Trophoblast cell (in vitro differentiated cells and primary cell): ENCODE measurements at regions not wholly inside any gene's neighbourhood (a gene's known extent, or its start where the extent isn't known, plus 50 kb on each side); places are given as distances from the start of the nearest gene placed in this dataset.

Experiments used
- DNase-seq, 2 donors: peaks; one replicate each; pipeline ENCODE4 v3.0.0-alpha.2; 2016
- H2AFZ ChIP-seq: 2 replicates; pipeline ENCODE4 v1.6.1; 2013; ENCODE audit warnings: low read length, moderate library complexity, mild to moderate bottlenecking; ENCODE audit not compliant: insufficient read depth, poor library complexity
- H2AK5ac ChIP-seq: 2 replicates; pipeline ENCODE4 v1.6.1; 2013; ENCODE audit warnings: mild to moderate bottlenecking, low read length
- H2BK120ac ChIP-seq: 2 replicates; pipeline ENCODE4 v1.6.1; 2013; ENCODE audit warnings: low read length, mild to moderate bottlenecking, moderate library complexity; ENCODE audit not compliant: insufficient read depth, poor library complexity
- H2BK12ac ChIP-seq: 2 replicates; pipeline ENCODE4 v1.6.1; 2013; ENCODE audit warnings: mild to moderate bottlenecking, low read length, moderate library complexity
- H2BK5ac ChIP-seq: 2 replicates; pipeline ENCODE4 v1.6.1; 2013; ENCODE audit warnings: low read length, low read depth, moderate library complexity, mild to moderate bottlenecking; ENCODE audit not compliant: poor library complexity
- H3K14ac ChIP-seq: 2 replicates; pipeline ENCODE4 v1.6.1; 2013; ENCODE audit warnings: mild to moderate bottlenecking, low read length
- H3K18ac ChIP-seq: 2 replicates; pipeline ENCODE4 v1.6.1; 2013; ENCODE audit warnings: mild to moderate bottlenecking, low read length
- H3K23ac ChIP-seq: 2 replicates; pipeline ENCODE4 v1.6.1; 2013; ENCODE audit warnings: low read length
- H3K27ac ChIP-seq: 2 replicates; pipeline ENCODE4 v1.5.1; 2013; ENCODE audit warnings: low read depth, mild to moderate bottlenecking, inconsistent platforms, low read length, moderate library complexity
- H3K27me3 ChIP-seq: 2 replicates; pipeline ENCODE4 v1.6.1; 2013; ENCODE audit warnings: inconsistent platforms, mild to moderate bottlenecking, low read length, moderate library complexity; ENCODE audit not compliant: insufficient read depth
- H3K36me3 ChIP-seq, 2 experiments: 1 replicate in 1 of 2; 2 replicates in 1 of 2; pipeline ENCODE4 v1.6.1; 2013; ENCODE audit warnings: low read length in 2 of 2, mild to moderate bottlenecking in 2 of 2, moderate library complexity in 1 of 2; ENCODE audit not compliant: insufficient read depth in 2 of 2, control insufficient read depth in 1 of 2
- H3K4ac ChIP-seq: 2 replicates; pipeline ENCODE4 v1.6.1; 2013; ENCODE audit warnings: low read depth, mild to moderate bottlenecking, low read length, moderate library complexity
- H3K4me1 ChIP-seq, 2 experiments: 1 replicate in 1 of 2; 2 replicates in 1 of 2; pipeline ENCODE4 v1.6.1; 2013; ENCODE audit warnings: low read length in 2 of 2, mild to moderate bottlenecking in 2 of 2, moderate library complexity in 1 of 2; ENCODE audit not compliant: insufficient read depth in 2 of 2, control insufficient read depth in 1 of 2
- H3K4me2 ChIP-seq: 2 replicates; pipeline ENCODE4 v1.6.1; 2013; ENCODE audit warnings: inconsistent platforms, mild to moderate bottlenecking, low read length, moderate library complexity
- H3K4me3 ChIP-seq: 2 replicates; pipeline ENCODE4 v1.5.1; 2013; ENCODE audit warnings: mild to moderate bottlenecking, low read depth, low read length, inconsistent platforms
- H3K79me1 ChIP-seq: one replicate; pipeline ENCODE4 v1.6.1; 2013; ENCODE audit warnings: low read length
- H3K79me2 ChIP-seq: 2 replicates; pipeline ENCODE4 v1.6.1; 2013; ENCODE audit warnings: low read length, mild to moderate bottlenecking; ENCODE audit not compliant: control insufficient read depth, insufficient read depth, poor library complexity
- H3K9ac ChIP-seq: 2 replicates; pipeline ENCODE4 v1.6.1; 2013; ENCODE audit warnings: mild to moderate bottlenecking, low read length
- H3K9me3 ChIP-seq: 2 replicates; pipeline ENCODE4 v1.6.1; 2013; ENCODE audit warnings: low read depth, mild to moderate bottlenecking, control low read depth, inconsistent platforms, low read length; ENCODE audit not compliant: insufficient read depth
- H4K12ac ChIP-seq: 2 replicates; pipeline ENCODE4 v1.6.1; 2013; ENCODE audit warnings: low read depth, mild to moderate bottlenecking, low read length, moderate library complexity
- H4K8ac ChIP-seq: 2 replicates; pipeline ENCODE4 v1.6.1; 2013; ENCODE audit warnings: low read depth, mild to moderate bottlenecking, low read length, moderate library complexity
- H4K91ac ChIP-seq: one replicate; pipeline ENCODE4 v1.6.1; 2013; ENCODE audit warnings: low read depth, mild to moderate bottlenecking, low read length, moderate library complexity
- WGBS: extraction: QIAGEN DNeasy Blood & Tissue Kit; methylation state at CpG from one replicate; pipeline ENCODE4 v1.1.7; 2013; ENCODE audit warnings: missing lambda C conversion rate; ENCODE audit not compliant: insufficient read length, insufficient coverage; ENCODE audit errors: extremely low coverage; 5-methylcytosine and 5-hydroxymethylcytosine counted together

- Histone ChIP-seq H3K27ac (no peak overlapping the region), H3K36me3 (no peaks in the 10 kb centered on the region), H4K91ac (no peak overlapping the region), H4K12ac (no peak overlapping the region), H2AFZ (no peak overlapping the region), H3K79me1 (no peaks in the 10 kb centered on the region), H2BK120ac (no peak overlapping the region), H2AK5ac (no peak overlapping the region), H3K23ac (no peak overlapping the region), H3K9ac (no peak overlapping the region), H3K18ac (no peak overlapping the region), H3K14ac (no peak overlapping the region), H3K4me2 (no peak overlapping the region), H3K9me3 (no peaks in the 10 kb centered on the region), H4K8ac (no peak overlapping the region), H2BK5ac (no peak overlapping the region), H3K4me3 (no peak overlapping the region), H3K4me1 (no peaks in the 10 kb centered on the region), H3K27me3 (no peaks in the 10 kb centered on the region), H2BK12ac (no peak overlapping the region), H3K4ac (no peak overlapping the region), H3K79me2 (no peaks in the 10 kb centered on the region)
- no peak for DNase-seq
- WGBS, result no CpG with 5 or more reads among the region's 1 CpG
These were observed 407.9 kb upstream of the GRM7 start for GRCh38 chr3:6452974-6453373.

DNA sequence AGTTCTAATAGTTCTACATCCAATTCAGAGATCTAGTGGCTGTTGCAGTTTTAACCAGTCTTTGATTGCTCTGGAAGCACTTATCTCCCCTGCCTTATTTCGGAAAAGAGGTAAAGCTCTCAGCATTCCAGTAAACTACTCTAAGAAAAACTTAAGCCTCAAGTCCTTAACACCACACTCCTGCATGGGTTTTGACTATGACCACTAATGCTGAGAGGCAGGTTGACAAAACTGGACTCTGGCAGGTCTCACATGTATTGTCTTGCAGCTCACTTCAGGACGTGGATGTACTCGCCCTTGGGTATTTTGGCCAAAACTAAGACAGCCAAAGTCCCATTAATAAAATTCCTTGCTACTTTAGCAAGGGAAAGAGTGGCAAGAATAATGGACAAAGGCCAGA, 405.9 kb upstream of the GRM7 start:
- no CpG with 5 or more reads among the region's 3 CpGs for WGBS
- DNase-seq, result no peak

DNA sequence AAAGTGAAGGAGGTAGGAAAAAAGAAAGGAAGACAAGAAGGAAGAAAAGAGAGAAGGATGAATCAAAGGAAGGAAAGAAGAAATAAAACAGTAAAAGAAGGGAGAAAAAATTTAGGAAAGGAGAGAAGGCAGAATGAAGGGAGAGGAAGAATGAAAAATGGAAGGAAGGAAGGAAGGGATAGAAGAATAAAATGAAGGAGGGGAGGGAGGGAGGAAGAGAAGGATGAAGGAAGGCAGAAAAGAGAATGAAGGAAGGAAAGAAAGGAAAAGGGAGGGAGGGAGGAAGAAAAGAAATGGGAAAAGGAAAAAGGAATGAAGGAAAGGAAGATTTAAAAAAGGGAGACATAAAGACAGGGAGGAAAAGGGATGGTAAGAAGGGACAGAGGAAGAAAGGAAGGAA, 393.7 kb upstream of the GRM7 start:
- H2BK120ac ChIP-seq, result no peak overlapping the region

More for the DNA sequence above, 405.9 kb upstream of the GRM7 start:
- no peak overlapping the region for H4K12ac ChIP-seq
- no peak overlapping the region for H2AK5ac ChIP-seq
- H3K9me3 ChIP-seq, result no peaks in the 10 kb centered on the region
- H4K91ac ChIP-seq, result no peak overlapping the region
- H2AFZ ChIP-seq, result no peak overlapping the region
- no peak overlapping the region for H4K8ac ChIP-seq
- H3K27ac ChIP-seq, result no peak overlapping the region
- H3K14ac ChIP-seq, result no peak overlapping the region
- no peak overlapping the region for H3K4me2 ChIP-seq
- no peak overlapping the region for H2BK5ac ChIP-seq
- H3K4ac ChIP-seq, result no peak overlapping the region
- no peak overlapping the region for H3K4me3 ChIP-seq
- H3K79me1 ChIP-seq, result no peaks in the 10 kb centered on the region
- H3K9ac ChIP-seq, result no peak overlapping the region
- no peaks in the 10 kb centered on the region for H3K27me3 ChIP-seq
- H2BK120ac ChIP-seq, result no peak overlapping the region
- H3K79me2 ChIP-seq, result no peaks in the 10 kb centered on the region
- no peaks in the 10 kb centered on the region for H3K4me1 ChIP-seq
- no peak overlapping the region for H3K18ac ChIP-seq
- H3K36me3 ChIP-seq, result no peaks in the 10 kb centered on the region
- no peak overlapping the region for H3K23ac ChIP-seq
- no peak overlapping the region for H2BK12ac ChIP-seq

DNA sequence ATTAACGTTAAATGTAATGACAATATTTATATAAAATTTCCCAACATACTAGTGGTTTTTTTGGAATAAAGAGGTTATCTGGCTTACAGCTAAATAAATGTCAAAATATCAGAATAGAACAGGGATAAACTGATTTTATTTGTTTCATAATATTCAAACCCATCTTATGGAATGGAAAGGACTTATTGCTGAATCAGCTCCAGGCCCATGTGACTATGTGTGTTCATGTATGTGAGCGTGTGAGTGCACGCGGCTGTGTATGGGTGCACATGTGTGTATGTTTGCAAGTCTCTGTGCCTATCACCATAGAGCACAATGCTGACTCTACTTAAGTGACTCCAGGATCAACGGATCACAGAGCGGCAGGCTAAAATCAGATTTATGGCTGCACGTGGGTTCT, 392.3 kb upstream of the GRM7 start:
- Histone ChIP-seq H3K23ac (no peak overlapping the region), H3K14ac (no peak overlapping the region), H3K36me3 (no peaks in the 10 kb centered on the region), H3K79me2 (no peaks in the 10 kb centered on the region), H4K12ac (no peak overlapping the region), H2AK5ac (no peak overlapping the region), H3K4me3 (no peak overlapping the region), H3K27ac (no peak overlapping the region), H2AFZ (no peak overlapping the region), H3K4ac (no peak overlapping the region), H2BK12ac (no peak overlapping the region), H4K91ac (no peak overlapping the region), H3K4me1 (no peaks in the 10 kb centered on the region), H3K4me2 (no peak overlapping the region), H2BK120ac (no peak overlapping the region), H3K9me3 (no peaks in the 10 kb centered on the region), H3K27me3 (no peaks in the 10 kb centered on the region), H3K9ac (no peak overlapping the region), H2BK5ac (no peak overlapping the region), H3K18ac (no peak overlapping the region), H3K79me1 (no peaks in the 10 kb centered on the region), H4K8ac (no peak overlapping the region)
- no peak for DNase-seq
- WGBS, result no CpG with 5 or more reads among the region's 7 CpGs

More for the DNA sequence above, 393.7 kb upstream of the GRM7 start:
- Histone ChIP-seq H2BK12ac (no peak overlapping the region), H3K27ac (no peak overlapping the region), H3K4me2 (no peak overlapping the region), H3K27me3 (no peaks in the 10 kb centered on the region), H3K18ac (no peak overlapping the region), H2AK5ac (no peak overlapping the region), H3K36me3 (no peaks in the 10 kb centered on the region), H3K79me2 (no peaks in the 10 kb centered on the region), H3K14ac (no peak overlapping the region), H2AFZ (no peak overlapping the region), H4K91ac (no peak overlapping the region), H3K23ac (no peak overlapping the region), H4K12ac (no peak overlapping the region), H2BK5ac (no peak overlapping the region), H3K4ac (no peak overlapping the region), H3K9ac (no peak overlapping the region), H4K8ac (no peak overlapping the region), H3K79me1 (no peaks in the 10 kb centered on the region), H3K4me3 (no peak overlapping the region), H3K4me1 (no peaks in the 10 kb centered on the region), H3K9me3 (no peaks in the 10 kb centered on the region)
- no peak for DNase-seq
